GM12865 (cell line): ENCODE measurements at regions not wholly inside any gene's neighbourhood (a gene's known extent, or its start where the extent isn't known, plus 50 kb on each side); places are given as distances from the start of the nearest gene placed in this dataset.
A peak's percentile ranks its signal among the peaks of the same experiment; 100 is the strongest.

ENCODE experiments used
- DNase-seq: peaks from one replicate; pipeline ENCODE4 v3.0.0; 2010; ENCODE audit warnings: low read depth
- H3K4me3 ChIP-seq: 2 replicates; pipeline ENCODE4 v1.5.1; 2011; ENCODE audit warnings: mild to moderate bottlenecking, low read depth, low read length, control low read depth
- CTCF ChIP-seq: IDR thresholded peaks from 2 replicates; pipeline ENCODE4 v1.5.1; 2011; ENCODE audit warnings: low read length, control low read depth, low read depth, inconsistent platforms; ENCODE audit not compliant: insufficient read depth; ENCODE audit errors: missing control alignments

DNA sequence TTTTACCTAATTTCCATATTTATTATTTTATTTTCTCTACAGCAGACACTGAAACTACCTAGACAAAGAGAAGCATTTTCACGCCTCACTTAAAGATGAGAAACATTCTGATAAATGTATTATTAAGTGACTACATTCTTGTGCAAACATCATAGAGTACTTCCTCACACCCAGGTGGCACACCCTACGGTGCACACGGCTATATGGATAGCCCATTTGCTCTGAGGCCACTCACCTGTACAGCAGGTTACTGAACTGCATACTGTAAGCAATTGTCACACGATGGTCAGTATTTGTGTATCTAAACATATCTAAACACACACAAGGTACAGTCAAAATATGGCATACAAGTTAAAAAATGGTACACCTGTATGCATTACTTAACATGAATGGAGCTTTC lies 481.4 kb downstream of the CMPK2 start:
- no peak overlapping the region for H3K4me3 ChIP-seq
- no peak for TF ChIP-seq CTCF
- DNase-seq, result no peak

GRCh38 chr2:6392354-6392753 lies 473.4 kb downstream of the CMPK2 start:
- no peak for TF ChIP-seq CTCF
- DNase-seq, result no peak

DNA sequence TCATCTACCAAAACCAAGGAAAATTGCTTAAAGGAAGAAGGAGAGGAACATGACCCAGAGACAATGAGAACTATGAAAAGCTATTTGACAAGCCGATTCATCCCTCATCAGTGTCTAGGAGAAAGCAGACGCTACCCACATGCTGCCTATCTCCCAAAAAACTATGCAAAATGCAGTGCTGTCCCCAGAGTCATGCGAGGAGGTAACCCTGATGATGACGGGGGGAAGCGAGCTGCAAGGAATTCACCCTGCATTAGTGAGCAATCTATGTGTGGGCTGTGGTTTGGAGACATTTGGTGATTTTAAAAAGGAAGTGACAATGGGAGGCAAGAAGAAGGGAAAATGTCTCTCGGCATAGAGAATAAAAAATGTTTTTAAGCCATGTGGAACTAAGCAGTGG lies 472.7 kb downstream of the CMPK2 start:
- no peak overlapping the region for H3K4me3 ChIP-seq
- peak; percentile 46 for DNase-seq
- no peak for TF ChIP-seq CTCF

More at GRCh38 chr2:6392354-6392753, 473.4 kb downstream of the CMPK2 start:
- H3K4me3 ChIP-seq, result no peak overlapping the region

DNA sequence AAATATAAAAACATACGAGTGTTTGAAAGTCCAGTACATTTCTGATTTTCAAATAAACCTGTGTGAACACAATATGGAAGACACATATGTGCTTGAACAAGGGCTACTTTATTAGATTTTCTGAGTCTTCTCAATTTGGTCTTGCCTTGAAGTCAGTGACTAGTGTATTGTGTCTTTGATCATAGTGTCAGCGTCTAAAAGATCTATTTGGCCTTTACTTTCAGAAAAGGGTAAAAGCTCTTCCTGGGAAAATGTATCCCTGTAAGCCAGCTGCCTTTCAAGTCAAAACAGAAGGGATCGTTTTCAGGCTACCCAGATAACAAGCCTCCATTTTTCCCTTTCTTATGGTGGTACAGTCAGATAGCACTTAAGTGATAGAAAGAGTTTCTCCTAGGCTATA lies 471.9 kb downstream of the CMPK2 start:
- DNase-seq, result no peak
- H3K4me3 ChIP-seq, result no peak overlapping the region
- no peak for TF ChIP-seq CTCF

DNA sequence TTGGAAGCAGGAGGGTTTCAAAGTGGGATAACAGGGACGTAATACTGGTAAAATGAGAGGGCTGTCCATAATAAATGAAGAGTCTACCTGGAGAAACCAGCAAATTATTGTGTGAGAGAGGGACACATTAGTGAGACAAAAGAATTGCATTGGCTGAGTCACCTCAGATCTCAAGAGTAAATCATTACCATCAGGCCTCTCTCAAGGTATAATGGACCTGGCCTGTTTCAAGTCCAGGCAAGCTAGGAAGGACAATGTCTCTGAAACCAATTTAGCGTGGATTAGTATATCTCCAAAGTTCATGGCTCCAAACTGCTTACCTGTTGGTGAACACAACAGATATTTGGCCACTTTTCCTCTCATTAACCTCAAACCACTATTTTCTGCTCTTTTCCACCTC lies 471.4 kb downstream of the CMPK2 start:
- TF ChIP-seq CTCF, result no peak
- H3K4me3 ChIP-seq, result no peak overlapping the region
- no peak for DNase-seq

DNA sequence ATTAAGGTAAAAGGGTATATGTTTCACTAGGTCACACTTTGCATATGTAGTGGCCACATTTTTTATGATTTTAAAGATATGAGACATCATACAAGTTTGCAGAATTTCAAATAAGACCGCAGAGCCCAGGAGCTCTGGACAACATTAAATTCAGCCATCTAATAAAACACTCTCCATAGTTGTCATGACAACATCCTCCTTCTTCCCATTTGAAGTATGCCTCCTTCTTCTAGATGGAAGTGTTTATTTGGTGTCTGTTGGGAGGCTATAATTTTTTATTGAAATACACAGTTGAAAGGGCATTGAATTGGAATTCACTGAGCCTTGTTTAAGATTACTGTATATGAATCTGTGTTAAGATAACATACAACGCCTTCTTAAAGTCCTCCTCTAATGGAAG lies 467.3 kb downstream of the CMPK2 start:
- H3K4me3 ChIP-seq, result no peak overlapping the region
- no peak for TF ChIP-seq CTCF
- DNase-seq, result no peak

- no peak overlapping the region for H3K4me3 ChIP-seq
- DNase-seq, result no peak
- TF ChIP-seq CTCF, result no peak
These were observed 464.4 kb downstream of the CMPK2 start for GRCh38 chr2:6401301-6401700.
